Kidney epithelial cell (primary cell): ENCODE measurements at regions not wholly inside any gene's neighbourhood (a gene's known extent, or its start where the extent isn't known, plus 50 kb on each side); places are given as distances from the start of the nearest gene placed in this dataset.
"Not testable (repeated sequence)": the region's sequence is repeated elsewhere in the genome, so short reads cannot be mapped to it uniquely, and the experiment has no call there.

Source experiments
- DNase-seq: peaks from one replicate; pipeline ENCODE4 v3.0.0-alpha.2; 2010; ENCODE audit warnings: low read depth
- H3K27me3 ChIP-seq: 2 replicates; pipeline ENCODE4 v1.6.0; 2011; ENCODE audit warnings: low read length; ENCODE audit not compliant: control insufficient read depth, insufficient read depth
- H3K36me3 ChIP-seq: 2 replicates; pipeline ENCODE4 v1.5.1; 2011; ENCODE audit warnings: low read length; ENCODE audit not compliant: control insufficient read depth, insufficient read depth
- H3K4me3 ChIP-seq: 2 replicates; pipeline ENCODE4 v1.5.1; 2011; ENCODE audit warnings: low read depth, mild to moderate bottlenecking, control low read depth, low read length
- TF ChIP-seq, protein P1 (sequence below): IDR thresholded peaks from 2 replicates; pipeline ENCODE4 v1.5.1; 2011; ENCODE audit warnings: mild to moderate bottlenecking, moderate library complexity, low read length, control low read depth, inconsistent platforms; ENCODE audit not compliant: insufficient read depth, poor library complexity, severe bottlenecking

DNA sequence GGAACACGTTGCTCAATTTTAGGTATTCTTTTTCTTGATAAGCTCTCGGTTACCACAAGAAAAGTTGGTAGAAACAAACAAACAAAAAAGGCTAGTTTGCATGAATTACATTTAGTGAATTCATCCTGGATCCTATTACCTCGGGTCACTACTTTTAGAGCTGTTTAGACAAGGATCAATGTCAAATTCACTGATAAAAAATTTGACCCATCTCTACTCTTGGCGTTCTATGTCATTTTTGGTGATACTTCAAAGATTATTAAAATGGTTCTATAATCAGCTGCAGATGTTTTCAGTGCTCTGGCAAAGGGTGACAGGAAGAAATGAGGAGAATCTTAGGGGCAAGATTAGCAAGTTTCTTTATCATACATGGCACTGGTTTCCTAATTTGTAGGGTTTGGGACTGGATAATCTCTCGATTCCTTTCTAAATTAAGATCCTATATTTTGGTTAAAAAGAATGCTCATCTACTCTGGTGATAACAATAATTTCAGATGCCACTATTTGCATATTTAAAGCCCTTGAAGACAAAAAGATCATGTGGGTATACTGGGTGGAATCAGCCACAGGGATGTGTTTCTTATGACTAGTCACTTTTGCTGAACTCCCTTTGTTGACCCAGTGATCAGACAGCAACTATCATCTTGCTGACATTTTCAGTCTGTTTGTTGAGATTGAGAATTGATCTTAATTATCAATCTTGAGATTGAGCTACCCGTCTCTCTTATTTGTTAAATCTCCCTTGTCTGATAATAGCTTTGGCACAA, 442.9 kb downstream of the AASDHPPT start:
- no peaks in the 10 kb centered on the region for H3K36me3 ChIP-seq
- DNase-seq = no peak
- H3K27me3 ChIP-seq = no peaks in the 10 kb centered on the region
- H3K4me3 ChIP-seq = no peak overlapping the region
- TF ChIP-seq, protein P1, sequence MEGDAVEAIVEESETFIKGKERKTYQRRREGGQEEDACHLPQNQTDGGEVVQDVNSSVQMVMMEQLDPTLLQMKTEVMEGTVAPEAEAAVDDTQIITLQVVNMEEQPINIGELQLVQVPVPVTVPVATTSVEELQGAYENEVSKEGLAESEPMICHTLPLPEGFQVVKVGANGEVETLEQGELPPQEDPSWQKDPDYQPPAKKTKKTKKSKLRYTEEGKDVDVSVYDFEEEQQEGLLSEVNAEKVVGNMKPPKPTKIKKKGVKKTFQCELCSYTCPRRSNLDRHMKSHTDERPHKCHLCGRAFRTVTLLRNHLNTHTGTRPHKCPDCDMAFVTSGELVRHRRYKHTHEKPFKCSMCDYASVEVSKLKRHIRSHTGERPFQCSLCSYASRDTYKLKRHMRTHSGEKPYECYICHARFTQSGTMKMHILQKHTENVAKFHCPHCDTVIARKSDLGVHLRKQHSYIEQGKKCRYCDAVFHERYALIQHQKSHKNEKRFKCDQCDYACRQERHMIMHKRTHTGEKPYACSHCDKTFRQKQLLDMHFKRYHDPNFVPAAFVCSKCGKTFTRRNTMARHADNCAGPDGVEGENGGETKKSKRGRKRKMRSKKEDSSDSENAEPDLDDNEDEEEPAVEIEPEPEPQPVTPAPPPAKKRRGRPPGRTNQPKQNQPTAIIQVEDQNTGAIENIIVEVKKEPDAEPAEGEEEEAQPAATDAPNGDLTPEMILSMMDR = no peak

DNA sequence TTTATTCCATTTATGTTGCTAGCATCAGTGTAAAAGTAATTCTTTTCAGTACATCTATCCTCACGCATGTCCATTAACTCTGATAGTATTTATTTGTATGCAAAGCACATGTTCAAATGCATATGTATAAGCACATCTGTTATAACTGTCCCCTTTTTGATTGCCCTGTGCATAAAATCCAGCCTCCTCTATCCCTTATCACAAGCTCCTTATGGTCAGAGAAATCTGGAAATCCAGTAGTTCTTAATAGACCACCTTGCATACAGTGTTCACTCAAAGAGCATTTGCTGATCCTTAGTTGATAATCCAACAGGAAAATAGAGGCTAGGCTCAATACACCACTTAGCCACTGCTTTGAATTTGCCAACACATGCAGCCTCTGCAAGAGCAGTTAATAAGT, 443.5 kb downstream of the AASDHPPT start:
- no peak for DNase-seq
- Histone ChIP-seq H3K4me3 (no peak overlapping the region), H3K27me3 (no peaks in the 10 kb centered on the region), H3K36me3 (no peaks in the 10 kb centered on the region)
- TF ChIP-seq, protein P1 = no peak

DNA sequence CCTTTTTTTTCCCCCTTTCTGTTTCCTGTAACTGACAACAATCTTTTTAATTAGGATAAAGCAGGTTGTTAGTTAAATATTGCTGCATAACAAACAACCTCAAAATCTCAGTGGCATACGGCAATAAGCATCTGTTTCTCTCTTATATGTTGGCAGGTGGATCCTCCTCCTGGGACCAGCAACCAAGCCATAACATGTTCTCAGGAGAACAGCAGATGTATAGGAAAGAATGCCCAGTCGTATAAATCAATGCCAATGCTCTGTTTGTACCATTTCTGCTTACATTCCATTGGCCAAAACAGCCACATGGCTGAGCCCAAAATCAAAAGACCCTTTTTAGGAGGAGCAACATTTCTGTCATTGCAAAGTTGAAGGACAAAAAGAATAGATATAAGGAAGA, 445.7 kb downstream of the AASDHPPT start:
- H3K27me3 ChIP-seq = no peaks in the 10 kb centered on the region
- no peak for DNase-seq
- TF ChIP-seq, protein P1 = no peak
- no peak overlapping the region for H3K4me3 ChIP-seq
- H3K36me3 ChIP-seq = no peaks in the 10 kb centered on the region

GRCh38 chr11:106523921-106524320, 446.5 kb downstream of the AASDHPPT start:
- Histone ChIP-seq H3K27me3 (no peaks in the 10 kb centered on the region), H3K36me3 (no peaks in the 10 kb centered on the region), H3K4me3 (no peak overlapping the region)
- DNase-seq = no peak
- TF ChIP-seq, protein P1 = no peak

DNA sequence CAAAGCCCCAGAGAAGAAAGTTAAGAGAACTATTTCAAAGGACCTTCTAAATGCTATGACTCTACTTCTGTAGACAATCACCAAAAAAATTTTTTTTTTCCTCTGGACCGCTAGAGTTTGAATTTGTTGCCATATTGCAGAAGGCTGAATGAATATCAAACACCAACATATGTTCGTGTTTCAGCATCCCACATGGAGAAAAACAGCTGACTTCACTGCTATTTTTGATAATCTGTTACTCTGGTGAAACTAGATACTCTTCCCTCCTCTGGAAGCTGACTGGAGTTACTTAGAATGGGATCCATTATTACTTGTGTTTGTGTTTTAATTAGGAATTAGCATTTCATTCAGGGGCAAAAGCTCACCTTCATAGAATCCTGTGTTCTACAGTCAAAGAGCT, 447.0 kb downstream of the AASDHPPT start:
- H3K4me3 ChIP-seq = no peak overlapping the region
- no peaks in the 10 kb centered on the region for H3K36me3 ChIP-seq
- no peak for DNase-seq
- TF ChIP-seq, protein P1 = no peak
- H3K27me3 ChIP-seq = no peaks in the 10 kb centered on the region

DNA sequence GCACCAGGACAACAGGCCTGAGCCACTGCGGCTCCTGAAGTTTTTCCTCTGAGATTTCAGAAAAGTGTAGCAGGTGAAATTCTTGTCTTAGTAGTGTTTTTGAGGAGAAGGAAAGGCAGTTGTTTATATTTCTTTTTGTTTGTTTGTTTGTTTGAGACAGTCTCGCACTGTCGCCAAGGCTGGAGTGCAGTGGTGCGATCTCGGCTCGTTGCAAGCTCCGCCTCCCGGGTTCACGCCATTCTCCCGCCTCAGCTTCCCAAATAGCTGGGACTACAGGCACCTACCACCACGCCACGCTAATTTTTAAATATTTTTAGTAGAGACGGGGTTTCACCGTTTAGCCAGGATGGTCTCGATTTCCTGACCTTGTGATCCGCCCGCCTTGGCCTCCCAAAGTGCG, 454.2 kb downstream of the AASDHPPT start:
- H3K4me3 ChIP-seq, H3K36me3 ChIP-seq, DNase-seq, H3K27me3 ChIP-seq: not testable (repeated sequence)
